GM12878 (cell line): ENCODE measurements at regions not wholly inside any gene's neighbourhood (a gene's known extent, or its start where the extent isn't known, plus 50 kb on each side); places are given as distances from the start of the nearest gene placed in this dataset.

Experiments
- ATAC-seq: fragments of 200-7000 bp; cut with Tn5 transposase; 3 replicates; pipeline ENCODE4 v1.9.1; 2020; ENCODE audit warnings: mild to moderate bottlenecking, moderate library complexity
- BruUV-seq: library from RNA; stranded (reverse); fragments of 400-500 nt; replicated peaks from 2 replicates; lab custom pipeline; 2021; lab: Mats Ljungman, UMichigan
- CTCF ChIA-PET: fragments of 300-600 bp; sonication (Branson Sonifier 250); formaldehyde crosslinking; extraction: SDS; loops from one replicate; lab custom pipeline; 2021; ENCODE audit warnings: inconsistent platforms; lab: Yijun Ruan, JAX
- POLR2A ChIA-PET: fragments of 350-600 bp; formaldehyde crosslinking; extraction: SDS; loops from one replicate; lab custom pipeline; 2021; ENCODE audit warnings: inconsistent platforms; lab: Charles Lee
- RAD21 ChIA-PET: fragments of 300-600 bp; sonication (Branson Sonifier 250); formaldehyde crosslinking; loops from one replicate; lab custom pipeline; 2023; ENCODE audit warnings: antibody characterized with exemption; ENCODE audit not compliant: unreplicated experiment; lab: Charles Lee
- SMC1A ChIA-PET: fragments of 300-600 bp; sonication (Branson Sonifier 250); formaldehyde crosslinking; loops from one replicate; lab custom pipeline; 2023; ENCODE audit not compliant: unreplicated experiment, uncharacterized antibody; lab: Charles Lee
- DNase-seq: peaks from one replicate; pipeline ENCODE4 v3.0.0-alpha.2; 2011; ENCODE audit warnings: low read depth, low spot score
- FAIRE-seq: peaks from 3 replicates; lab custom pipeline; 2011; peaks lifted over from hg19 to GRCh38; lab: Jason Lieb, UNC
- H2AFZ ChIP-seq: 2 replicates; pipeline ENCODE4 v1.6.0; 2011; ENCODE audit warnings: low read depth, low read length, control low read depth; ENCODE audit not compliant: control insufficient read depth
- H3K27ac ChIP-seq: 2 replicates; pipeline ENCODE4 v1.5.1; 2011; ENCODE audit warnings: control low read depth; ENCODE audit not compliant: control insufficient read depth, insufficient read depth
- H3K27me3 ChIP-seq, 2 experiments: replicated peaks in 1 of 2; 2 replicates each; pipeline versions ENCODE4 v1.6.0 to v1.6.1; 2011; ENCODE audit warnings: low read length in 1 of 2; ENCODE audit not compliant: control insufficient read depth in 2 of 2, insufficient read depth in 2 of 2
- H3K36me3 ChIP-seq, 2 experiments: 2 replicates each; pipeline ENCODE4 v1.5.1; 2011; ENCODE audit warnings: low read length in 1 of 2; ENCODE audit not compliant: control insufficient read depth in 2 of 2, insufficient read depth in 2 of 2
- H3K4me1 ChIP-seq: 2 replicates; pipeline ENCODE4 v1.6.1; 2011; ENCODE audit warnings: mild to moderate bottlenecking, low read length, moderate library complexity, mixed read lengths; ENCODE audit not compliant: control insufficient read depth, insufficient read depth
- H3K4me2 ChIP-seq: 2 replicates; pipeline ENCODE4 v1.6.0; 2011; ENCODE audit warnings: control low read depth; ENCODE audit not compliant: control insufficient read depth, insufficient read depth
- H3K4me3 ChIP-seq: fragments of 200-600 bp; sonication (generic); 2 replicates; pipeline ENCODE4 v1.5.1; 2016
- H3K79me2 ChIP-seq: 2 replicates; pipeline ENCODE4 v1.6.0; 2011; ENCODE audit warnings: low read length; ENCODE audit not compliant: control insufficient read depth, insufficient read depth
- H3K9ac ChIP-seq: 2 replicates; pipeline ENCODE4 v1.8.0; 2011; ENCODE audit warnings: low read length, control low read depth, mixed read lengths; ENCODE audit not compliant: control insufficient read depth, insufficient read depth
- H3K9me3 ChIP-seq: replicated peaks from 3 replicates; pipeline ENCODE4 v1.5.1; 2011; ENCODE audit warnings: mild to moderate bottlenecking, low read length; ENCODE audit not compliant: control insufficient read depth, insufficient read depth
- H4K20me1 ChIP-seq: 2 replicates; pipeline ENCODE4 v1.6.0; 2011; ENCODE audit not compliant: control insufficient read depth, insufficient read depth
- BCL11A ChIP-seq: IDR thresholded peaks from 2 replicates; pipeline ENCODE4 v1.6.1; 2011; ENCODE audit warnings: low read depth, low read length
- BHLHE40 ChIP-seq, 2 experiments: fragments of 450-650 bp in 1 of 2; IDR thresholded peaks; 2 replicates each; pipeline ENCODE4 v1.6.1; 2011 to 2017; ENCODE audit warnings: low read depth in 2 of 2, borderline replicate concordance in 1 of 2, improper control_type of control experiment in 1 of 2, low read length in 1 of 2, mild to moderate bottlenecking in 1 of 2
- CEBPB ChIP-seq, 2 experiments: fragments of 150-350 bp in 1 of 2; IDR thresholded peaks; 2 replicates each; pipeline ENCODE4 v1.6.1; 2012 to 2014; ENCODE audit warnings: low read depth in 2 of 2, low read length in 2 of 2, borderline replicate concordance in 1 of 2, inconsistent platforms in 1 of 2
- CEBPZ ChIP-seq: fragments of 150-350 bp; IDR thresholded peaks from 2 replicates; pipeline ENCODE4 v1.6.1; 2016; ENCODE audit warnings: low read depth, low read length
- DPF2 ChIP-seq: fragments of 450-650 bp; IDR thresholded peaks from 2 replicates; pipeline ENCODE4 v1.6.1; 2017; ENCODE audit warnings: mild to moderate bottlenecking
- E4F1 ChIP-seq: fragments of 450-650 bp; IDR thresholded peaks from 2 replicates; pipeline ENCODE4 v1.6.1; 2018; ENCODE audit warnings: borderline replicate concordance, mild to moderate bottlenecking; ENCODE audit not compliant: partially characterized antibody
- NFIC ChIP-seq: IDR thresholded peaks from 2 replicates; pipeline ENCODE4 v1.6.1; 2012; ENCODE audit warnings: low read depth, mild to moderate bottlenecking, inconsistent platforms, low read length, moderate library complexity
- PAX5 ChIP-seq: IDR thresholded peaks from 2 replicates; pipeline ENCODE4 v1.6.1; 2011; ENCODE audit warnings: low read depth, low read length, borderline replicate concordance
- PKNOX1 ChIP-seq: fragments of 450-650 bp; IDR thresholded peaks from 2 replicates; pipeline ENCODE4 v1.6.1; 2016; ENCODE audit warnings: mild to moderate bottlenecking
- POLR2A ChIP-seq: IDR thresholded peaks from 2 replicates; pipeline ENCODE4 v1.6.1; 2011; ENCODE audit warnings: low read depth, mild to moderate bottlenecking, low read length
- REST ChIP-seq: IDR thresholded peaks from 2 replicates; pipeline ENCODE4 v1.6.1; 2012; ENCODE audit warnings: mild to moderate bottlenecking, low read depth, low read length
- ZBED1 ChIP-seq: IDR thresholded peaks from 2 replicates; pipeline ENCODE4 v1.6.1; 2016; ENCODE audit warnings: borderline replicate concordance
- WGBS: methylation state at CpG from one replicate; pipeline ENCODE4 v1.1.6; 2016; ENCODE audit warnings: low lambda C conversion rate; ENCODE audit not compliant: insufficient replicate concordance, insufficient coverage; ENCODE audit errors: missing lambda C conversion rate; 5-methylcytosine and 5-hydroxymethylcytosine counted together
- in situ Hi-C: fragments of 300-500 bp; cut with MboI; formaldehyde crosslinking; loops from 9 replicates; pipeline ENCODE4 v1.14.3; 2018; ENCODE audit warnings: mixed read lengths
- intact Hi-C: fragments of 100-400 bp; cut with micrococcal nuclease; formaldehyde crosslinking; loops from one replicate; pipeline ENCODE4 v1.14.2; 2022; ENCODE audit not compliant: unreplicated experiment

GRCh38 chr16:79339863-79340262 lies 260.7 kb downstream of the MAF start:
- intact Hi-C loops (no loop called here), in situ Hi-C loops (no loop called here)
- ATAC-seq = no peak
- no peak for DNase-seq
- Histone ChIP-seq H3K9me3 (no peaks in the 10 kb centered on the region), H3K4me3 (no peak overlapping the region), H3K9ac (no peak overlapping the region), H3K27ac (no peak overlapping the region), H3K36me3 (no peaks in the 10 kb centered on the region), H2AFZ (no peak overlapping the region), H4K20me1 (no peaks in the 10 kb centered on the region), H3K4me2 (no peak overlapping the region), H3K79me2 (no peaks in the 10 kb centered on the region), H3K27me3 (peaks cover 0 to 3% of the 10 kb centered on the region in 2 experiments; a peak in 1 of 4 replicates), H3K4me1 (no peaks in the 10 kb centered on the region)
- TF ChIP-seq NFIC = no peak
- no peak for TF ChIP-seq CEBPZ
- no peak for TF ChIP-seq BCL11A
- no peak for TF ChIP-seq REST
- TF ChIP-seq PKNOX1 = no peak
- no peak for TF ChIP-seq CEBPB (IDR thresholded peaks at IDR 0.05; ENCODE audit: borderline replicate concordance in 1 of 2, low read depth in 2 of 2, low read length in 2 of 2)
- TF ChIP-seq PAX5 = no peak
- no peak for TF ChIP-seq DPF2
- no peak for TF ChIP-seq ZBED1
- TF ChIP-seq POLR2A = no peak
- no peak for TF ChIP-seq E4F1
- no peak for TF ChIP-seq BHLHE40 (IDR thresholded peaks at IDR 0.05; ENCODE audit: borderline replicate concordance in 1 of 2, low read depth in 2 of 2, low read length in 1 of 2)
- ChIA-PET SMC1A (no interaction called here), RAD21 (no interaction called here), POLR2A (no interaction called here), CTCF (no interaction called here)
- BruUV-seq = no TSS peak
- whole genome bisulfite sequencing = 50% methylated on average over 7 of the region's 7 CpGs
- FAIRE-seq = no peak
